H9 (cell line): ENCODE measurements at regions not wholly inside any gene's neighbourhood (a gene's known extent, or its start where the extent isn't known, plus 50 kb on each side); places are given as distances from the start of the nearest gene placed in this dataset.
A peak's percentile ranks its signal among the peaks of the same experiment; 100 is the strongest.

ENCODE experiments used
- DNase-seq: peaks from one replicate; pipeline ENCODE4 v3.0.0-alpha.2; 2017
- H2AFZ ChIP-seq: one replicate; pipeline ENCODE4 v1.6.1; 2013; ENCODE audit warnings: mild to moderate bottlenecking, low read length, control low read depth, moderate library complexity
- H2AK5ac ChIP-seq: 2 replicates; pipeline ENCODE4 v1.6.1; 2013; ENCODE audit warnings: low read length, control low read depth, mixed read lengths; ENCODE audit not compliant: insufficient read length
- H2BK120ac ChIP-seq: one replicate; pipeline ENCODE4 v1.6.1; 2013; ENCODE audit warnings: low read depth, mild to moderate bottlenecking, low read length, control low read depth, inconsistent platforms; ENCODE audit not compliant: poor library complexity, severe bottlenecking
- H2BK12ac ChIP-seq: 2 replicates; pipeline ENCODE4 v1.6.1; 2013; ENCODE audit warnings: low read length, control low read depth, mixed read lengths, low read depth; ENCODE audit not compliant: insufficient read length
- H2BK15ac ChIP-seq: 2 replicates; pipeline ENCODE4 v1.6.1; 2013; ENCODE audit warnings: low read depth, low read length, control low read depth
- H2BK20ac ChIP-seq: one replicate; pipeline ENCODE4 v1.6.1; 2013; ENCODE audit warnings: low read depth, mild to moderate bottlenecking, low read length, control low read depth, inconsistent platforms; ENCODE audit not compliant: poor library complexity, severe bottlenecking
- H2BK5ac ChIP-seq: 2 replicates; pipeline ENCODE4 v1.6.1; 2013; ENCODE audit warnings: low read length, control low read depth, mixed read lengths; ENCODE audit not compliant: insufficient read length
- H3K14ac ChIP-seq: 2 replicates; pipeline ENCODE4 v1.6.1; 2013; ENCODE audit warnings: low read length, control low read depth; ENCODE audit not compliant: insufficient read depth
- H3K18ac ChIP-seq: 2 replicates; pipeline ENCODE4 v1.6.1; 2013; ENCODE audit warnings: low read depth, mild to moderate bottlenecking, mixed read lengths, low read length, control low read depth; ENCODE audit not compliant: insufficient read length
- H3K23ac ChIP-seq: 2 replicates; pipeline ENCODE4 v1.6.1; 2013; ENCODE audit warnings: low read length, control low read depth, mixed read lengths, low read depth; ENCODE audit not compliant: insufficient read length
- H3K23me2 ChIP-seq: 2 replicates; pipeline ENCODE4 v1.6.1; 2013; ENCODE audit warnings: low read depth, mild to moderate bottlenecking, mixed read lengths, low read length, control low read depth; ENCODE audit not compliant: insufficient read length, poor library complexity, severe bottlenecking
- H3K27ac ChIP-seq: 2 replicates; pipeline ENCODE4 v1.5.1; 2013; ENCODE audit warnings: low read length, control low read depth, mixed read lengths, low read depth; ENCODE audit not compliant: insufficient read length
- H3K27me3 ChIP-seq: 2 replicates; pipeline ENCODE4 v1.6.1; 2013; ENCODE audit warnings: low read length, control low read depth, inconsistent platforms; ENCODE audit not compliant: insufficient read depth
- H3K4ac ChIP-seq: 2 replicates; pipeline ENCODE4 v1.6.1; 2013; ENCODE audit warnings: low read depth, mild to moderate bottlenecking, control low read depth, inconsistent platforms, low read length, moderate library complexity
- H3K4me1 ChIP-seq: 2 replicates; pipeline ENCODE4 v1.6.1; 2013; ENCODE audit warnings: low read length, control low read depth, inconsistent platforms; ENCODE audit not compliant: insufficient read depth
- H3K4me2 ChIP-seq: 2 replicates; pipeline ENCODE4 v1.6.1; 2013; ENCODE audit warnings: low read length, control low read depth, mixed read lengths; ENCODE audit not compliant: insufficient read length, insufficient read depth
- H3K56ac ChIP-seq: 2 replicates; pipeline ENCODE4 v1.6.1; 2013; ENCODE audit warnings: low read depth, mild to moderate bottlenecking, mixed read lengths, low read length, control low read depth; ENCODE audit not compliant: insufficient read length
- H3K79me1 ChIP-seq: 2 replicates; pipeline ENCODE4 v1.6.1; 2013; ENCODE audit warnings: low read depth, mild to moderate bottlenecking, moderate library complexity, low read length, control low read depth, inconsistent platforms; ENCODE audit not compliant: insufficient read depth, poor library complexity, severe bottlenecking
- H3K79me2 ChIP-seq: 2 replicates; pipeline ENCODE4 v1.6.1; 2013; ENCODE audit warnings: low read length, control low read depth, inconsistent platforms; ENCODE audit not compliant: insufficient read depth
- H3K9ac ChIP-seq: 2 replicates; pipeline ENCODE4 v1.6.1; 2013; ENCODE audit warnings: low read length, control low read depth, mixed read lengths; ENCODE audit not compliant: insufficient read length; ENCODE audit errors: extremely low read depth
- H3K9me3 ChIP-seq: one replicate; pipeline ENCODE4 v1.6.1; 2013; ENCODE audit warnings: low read depth, low read length, inconsistent platforms; ENCODE audit not compliant: control insufficient read depth
- H3T11ph ChIP-seq: one replicate; pipeline ENCODE4 v1.6.1; 2013; ENCODE audit warnings: mild to moderate bottlenecking, low read length, control low read depth, inconsistent platforms
- H4K20me1 ChIP-seq: one replicate; pipeline ENCODE4 v1.6.1; 2013; ENCODE audit not compliant: control insufficient read depth, insufficient read length, insufficient read depth
- H4K5ac ChIP-seq: 2 replicates; pipeline ENCODE4 v1.6.1; 2013; ENCODE audit warnings: low read depth, mild to moderate bottlenecking, mixed read lengths, low read length, control low read depth; ENCODE audit not compliant: insufficient read length
- H4K8ac ChIP-seq: replicated peaks from 2 replicates; pipeline ENCODE4 v1.6.1; 2013; ENCODE audit warnings: low read length, control low read depth, mixed read lengths, low read depth; ENCODE audit not compliant: insufficient read length
- H4K91ac ChIP-seq: 2 replicates; pipeline ENCODE4 v1.6.1; 2013; ENCODE audit warnings: low read depth, mild to moderate bottlenecking, moderate library complexity, mixed read lengths, low read length, control low read depth; ENCODE audit not compliant: insufficient read length
- H3K27ac Mint-ChIP-seq, 3 experiments: 2 replicates in 2 of 3; 3 replicates in 1 of 3; pipeline ENCODE4 v1.8.0; 2020 to 2021; ENCODE audit warnings: mixed read lengths in 3 of 3, mild to moderate bottlenecking in 1 of 3, moderate library complexity in 1 of 3
- H3K27me3 Mint-ChIP-seq: 2 replicates; pipeline ENCODE4 v1.8.0; 2021; ENCODE audit warnings: low read depth, mild to moderate bottlenecking, moderate library complexity, mixed read lengths
- H3K36me3 Mint-ChIP-seq, 3 experiments: 2 replicates in 2 of 3; 3 replicates in 1 of 3; pipeline ENCODE4 v1.8.0; 2020 to 2021; ENCODE audit warnings: low read depth in 3 of 3, mixed read lengths in 3 of 3; ENCODE audit not compliant: insufficient read depth in 1 of 3
- H3K4me1 Mint-ChIP-seq, 2 experiments: 2 replicates each; pipeline ENCODE4 v1.8.0; 2020; ENCODE audit warnings: mixed read lengths in 2 of 2
- H3K4me3 Mint-ChIP-seq, 2 experiments: 2 replicates in 1 of 2; 3 replicates in 1 of 2; pipeline ENCODE4 v1.8.0; 2020 to 2021; ENCODE audit warnings: mild to moderate bottlenecking in 2 of 2, mixed read lengths in 2 of 2, moderate library complexity in 1 of 2
- H3K9me3 Mint-ChIP-seq, 2 experiments: 2 replicates in 1 of 2; 3 replicates in 1 of 2; pipeline ENCODE4 v1.8.0; 2020; ENCODE audit warnings: mild to moderate bottlenecking in 2 of 2, mixed read lengths in 2 of 2, moderate library complexity in 1 of 2
- TF ChIP-seq, protein P1 (sequence below): fragments of 200-600 bp; sonication (generic); conservative IDR thresholded peaks from 3 replicates; pipeline ENCODE4 v1.8.0; 2021; ENCODE audit warnings: antibody characterized with exemption, mild to moderate bottlenecking

DNA sequence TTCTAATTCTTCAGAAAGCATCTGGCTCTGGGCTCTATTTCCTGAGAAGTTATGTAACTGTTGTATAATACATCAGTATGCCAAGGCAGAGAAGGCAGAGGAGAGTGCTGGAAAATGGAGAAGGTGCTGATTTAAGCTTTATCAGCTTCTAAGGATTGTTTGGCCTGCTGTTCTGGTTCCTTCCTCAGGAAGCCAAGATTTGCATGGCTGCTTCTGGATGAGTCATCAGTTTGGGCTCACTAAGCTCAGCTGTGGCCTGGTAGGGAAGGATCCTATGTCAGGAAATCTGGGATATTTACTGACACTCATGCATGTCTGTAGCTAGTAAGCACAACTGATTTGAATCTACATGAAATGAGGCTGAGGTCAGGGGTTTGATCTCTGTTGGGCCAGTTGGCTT, 73.2 kb upstream of the ADGRL4 start:
- no peak overlapping the region for H3K4me3 Mint-ChIP-seq
- no peak overlapping the region for H2AFZ ChIP-seq
- H4K8ac ChIP-seq = no peak overlapping the region
- H3K27ac Mint-ChIP-seq = peak overlapping the region in 1 of 3 experiments; percentile 60; a peak in 1 of 7 replicates
- H4K91ac ChIP-seq = no peak overlapping the region
- H3K27me3 Mint-ChIP-seq = no peaks in the 10 kb centered on the region
- no peak overlapping the region for H3K56ac ChIP-seq
- no peak overlapping the region for H3K9ac ChIP-seq
- H3K4me1 ChIP-seq = no peaks in the 10 kb centered on the region; the same call in 1 of the 2 replicates
- no peak overlapping the region for H3K18ac ChIP-seq
- no peak overlapping the region for H3K4ac ChIP-seq
- H3K4me2 ChIP-seq = no peak overlapping the region
- no peak overlapping the region for H3K14ac ChIP-seq
- H2BK20ac ChIP-seq = no peak overlapping the region
- H2BK5ac ChIP-seq = no peak overlapping the region
- no peak overlapping the region for H2BK12ac ChIP-seq
- H3K4me1 Mint-ChIP-seq = peaks cover 3 to 6% of the 10 kb centered on the region in 2 experiments; a peak in 3 of 4 replicates
- peaks cover 0 to 1% (median 0%) of the 10 kb centered on the region in 3 experiments; a peak in 1 of 7 replicates for H3K36me3 Mint-ChIP-seq
- peaks cover 0 to 2% of the 10 kb centered on the region in 2 experiments; a peak in 1 of 5 replicates for H3K9me3 Mint-ChIP-seq
- no peaks in the 10 kb centered on the region for H3K79me2 ChIP-seq
- TF ChIP-seq, protein P1, sequence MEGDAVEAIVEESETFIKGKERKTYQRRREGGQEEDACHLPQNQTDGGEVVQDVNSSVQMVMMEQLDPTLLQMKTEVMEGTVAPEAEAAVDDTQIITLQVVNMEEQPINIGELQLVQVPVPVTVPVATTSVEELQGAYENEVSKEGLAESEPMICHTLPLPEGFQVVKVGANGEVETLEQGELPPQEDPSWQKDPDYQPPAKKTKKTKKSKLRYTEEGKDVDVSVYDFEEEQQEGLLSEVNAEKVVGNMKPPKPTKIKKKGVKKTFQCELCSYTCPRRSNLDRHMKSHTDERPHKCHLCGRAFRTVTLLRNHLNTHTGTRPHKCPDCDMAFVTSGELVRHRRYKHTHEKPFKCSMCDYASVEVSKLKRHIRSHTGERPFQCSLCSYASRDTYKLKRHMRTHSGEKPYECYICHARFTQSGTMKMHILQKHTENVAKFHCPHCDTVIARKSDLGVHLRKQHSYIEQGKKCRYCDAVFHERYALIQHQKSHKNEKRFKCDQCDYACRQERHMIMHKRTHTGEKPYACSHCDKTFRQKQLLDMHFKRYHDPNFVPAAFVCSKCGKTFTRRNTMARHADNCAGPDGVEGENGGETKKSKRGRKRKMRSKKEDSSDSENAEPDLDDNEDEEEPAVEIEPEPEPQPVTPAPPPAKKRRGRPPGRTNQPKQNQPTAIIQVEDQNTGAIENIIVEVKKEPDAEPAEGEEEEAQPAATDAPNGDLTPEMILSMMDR = no peak
- no peaks in the 10 kb centered on the region for H4K20me1 ChIP-seq
- DNase-seq = peak; percentile 45
- no peaks in the 10 kb centered on the region for H3K27me3 ChIP-seq
- no peak overlapping the region for H2BK15ac ChIP-seq
- no peaks in the 10 kb centered on the region for H3K23me2 ChIP-seq
- H4K5ac ChIP-seq = no peak overlapping the region
- no peak overlapping the region for H2BK120ac ChIP-seq
- H3K23ac ChIP-seq = no peak overlapping the region
- no peaks in the 10 kb centered on the region for H3K9me3 ChIP-seq
- no peak overlapping the region for H3T11ph ChIP-seq
- H3K27ac ChIP-seq = no peak overlapping the region
- H3K79me1 ChIP-seq = no peaks in the 10 kb centered on the region
- H2AK5ac ChIP-seq = no peak overlapping the region
